NCI-H2029 treated with DMSO at 0.1 percent for 48 hours (cell line): ENCODE measurements at regions not wholly inside any gene's neighbourhood (a gene's known extent, or its start where the extent isn't known, plus 50 kb on each side); places are given as distances from the start of the nearest gene placed in this dataset.

Experiments
- DNase-seq: peaks from one replicate; lab custom pipeline; 2025; lab: John Stamatoyannopoulos, UW

DNA sequence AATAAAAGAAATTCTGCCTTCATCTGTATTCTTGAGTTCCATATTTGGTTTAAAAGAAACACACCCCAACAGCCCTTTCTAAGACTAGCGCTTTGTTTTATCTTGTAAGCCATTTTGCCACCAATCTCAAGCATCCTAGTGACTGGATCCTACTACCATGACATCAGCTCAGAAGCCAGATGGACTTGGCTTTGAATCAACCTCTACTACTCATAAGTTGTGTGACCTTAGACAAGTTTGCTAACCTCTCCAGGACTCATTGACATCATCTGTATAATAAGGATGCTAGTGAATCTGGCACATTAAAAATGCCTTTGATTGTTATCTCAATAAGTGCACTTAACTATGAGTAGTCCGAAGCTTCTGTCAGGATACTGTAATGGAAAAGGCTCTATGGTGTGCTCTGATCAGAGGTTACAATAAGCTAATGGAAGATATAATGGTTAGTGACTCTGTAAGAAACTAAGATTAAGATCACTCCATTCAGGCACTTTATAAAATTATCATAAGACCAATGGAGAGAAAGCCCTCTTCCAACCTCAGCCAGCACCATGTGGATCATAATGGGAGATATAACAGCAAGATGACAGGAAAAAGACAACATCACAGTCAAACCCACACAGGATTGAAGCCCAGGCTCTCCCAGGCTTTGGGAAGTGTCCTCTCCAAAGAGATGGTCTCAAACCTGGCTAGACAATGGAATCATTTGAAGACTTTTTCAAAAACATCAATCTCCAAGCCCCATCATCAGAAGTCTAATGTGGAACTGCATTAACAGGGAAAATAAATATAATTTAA is 180.6 kb upstream of the MIR17HG start:
- no peak for DNase-seq

DNA sequence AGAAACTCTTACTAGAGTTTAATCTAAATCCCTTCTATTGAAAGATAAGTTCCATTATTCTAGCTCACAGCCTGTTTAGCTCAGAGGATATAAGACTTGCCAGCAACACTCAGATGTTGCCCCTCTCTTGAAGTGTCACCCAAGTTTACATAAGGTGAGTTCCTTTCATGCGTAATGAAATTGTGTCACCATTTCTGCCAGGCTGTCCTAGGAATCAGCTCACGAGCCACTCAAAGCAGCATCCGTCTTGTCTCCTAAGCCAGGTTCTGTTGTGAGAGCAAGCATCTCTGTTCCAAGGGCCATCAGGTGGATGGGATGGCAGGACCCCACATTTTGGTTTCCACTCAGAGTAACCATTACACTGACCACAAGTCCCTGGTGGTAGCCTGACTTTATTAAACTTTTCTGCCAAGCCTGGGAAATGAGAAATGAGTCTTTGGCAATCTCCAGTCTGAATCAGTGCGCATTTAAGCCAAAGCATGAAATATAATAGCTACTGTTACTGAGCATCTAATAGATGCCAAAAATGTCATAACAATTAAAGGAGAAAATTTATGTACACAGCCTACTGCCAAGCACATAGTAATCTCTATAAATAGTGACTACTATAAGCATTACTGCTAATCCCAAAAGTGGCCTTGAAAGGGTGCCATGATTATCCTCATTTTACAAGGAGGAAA is 179.6 kb upstream of the MIR17HG start:
- DNase-seq, result no peak

DNA sequence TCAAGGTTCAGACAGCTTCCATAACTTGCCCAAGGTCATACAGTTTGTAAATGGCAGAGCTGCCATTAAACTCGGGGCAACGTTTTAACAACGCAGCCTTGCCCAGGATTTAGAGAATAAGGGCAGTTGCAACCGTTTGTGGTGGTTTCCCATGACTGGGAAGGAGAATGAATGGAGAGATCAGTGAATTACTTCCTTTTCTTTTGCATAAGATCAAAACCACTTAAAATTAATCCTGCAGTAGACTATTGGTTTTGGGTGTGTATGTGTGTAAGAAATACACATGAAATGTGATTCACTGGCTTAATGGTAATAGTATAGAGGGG is 179.1 kb upstream of the MIR17HG start:
- DNase-seq, result no peak

DNA sequence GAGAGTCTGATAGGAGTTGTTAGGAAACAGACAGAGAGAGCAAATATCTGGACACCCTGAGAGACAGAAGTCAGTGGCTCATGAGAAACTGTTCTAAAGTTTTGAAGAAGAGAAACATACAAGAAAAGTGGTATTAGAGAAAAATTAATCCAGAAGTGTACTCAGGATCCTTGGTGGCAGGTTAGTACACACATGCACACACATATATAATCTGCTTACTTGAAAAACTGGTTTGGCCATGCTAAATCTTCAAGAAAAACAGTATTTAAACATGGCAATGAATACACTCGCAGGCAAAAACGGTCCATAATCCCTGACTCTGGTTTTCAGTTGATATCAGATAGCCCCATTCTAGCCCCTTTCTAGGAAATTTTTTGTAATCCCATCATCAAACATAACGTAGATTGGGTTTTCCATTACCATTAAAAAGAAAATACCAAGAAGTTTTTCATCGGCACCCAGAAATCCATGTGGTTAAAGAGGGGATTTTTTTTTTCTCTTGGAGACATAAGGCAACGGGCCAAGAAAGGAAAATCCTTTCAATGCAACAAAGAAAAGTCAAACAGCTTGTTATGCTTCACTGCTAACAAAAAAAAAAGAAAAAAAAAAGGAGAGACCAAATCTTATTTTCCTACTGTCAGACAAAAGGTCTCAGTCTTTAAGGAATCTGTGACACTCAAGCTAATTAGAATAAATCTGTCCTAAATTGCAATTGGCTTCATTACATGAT is 178.0 kb upstream of the MIR17HG start:
- DNase-seq, result no peak

DNA sequence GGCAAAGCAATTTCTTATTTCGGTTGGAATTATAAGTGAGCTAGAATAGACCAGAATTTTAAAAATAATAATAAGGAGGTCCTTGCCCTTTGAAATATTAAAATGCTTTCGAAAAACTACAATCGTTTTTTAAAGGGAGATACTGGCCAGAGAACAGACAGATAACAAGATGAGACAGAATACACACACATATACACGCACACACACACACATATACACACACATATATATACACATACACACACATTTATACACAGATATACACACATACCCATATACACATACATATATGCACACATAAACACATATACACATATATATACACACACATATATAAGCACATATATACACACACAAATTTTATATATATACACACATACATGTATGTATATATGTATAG is 175.3 kb upstream of the MIR17HG start:
- no peak for DNase-seq

DNA sequence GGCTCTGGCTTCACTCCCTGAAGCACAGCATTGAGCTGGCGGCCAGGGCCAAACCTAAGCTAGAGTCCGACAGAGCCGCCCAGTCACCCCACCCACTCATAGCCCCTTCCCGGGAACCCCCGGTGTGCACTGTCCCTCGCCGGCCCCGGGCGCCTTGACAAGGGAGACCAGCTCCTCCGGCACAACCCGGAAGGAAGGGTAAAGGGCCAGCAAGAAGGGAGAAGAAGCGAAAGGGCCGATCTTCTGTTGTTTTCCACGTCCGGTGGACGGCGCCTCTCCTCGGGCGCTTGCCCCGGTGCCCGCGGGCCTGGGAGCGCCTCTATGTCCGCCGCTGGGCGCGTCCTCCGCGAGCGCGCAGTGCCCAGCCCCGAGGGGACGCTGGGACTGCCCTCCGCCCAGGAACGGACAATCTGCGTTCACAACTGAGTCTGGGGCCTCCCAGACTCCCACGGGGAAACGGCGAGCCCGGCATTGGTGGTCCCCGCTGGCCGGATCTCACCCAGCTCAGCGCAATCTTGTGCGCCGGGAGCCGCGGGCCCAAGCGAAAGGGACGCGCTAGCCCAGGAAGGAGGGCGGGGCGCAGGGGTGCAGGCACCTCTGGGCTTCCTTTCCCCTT is 172.5 kb upstream of the MIR17HG start:
- DNase-seq, result no peak

DNA sequence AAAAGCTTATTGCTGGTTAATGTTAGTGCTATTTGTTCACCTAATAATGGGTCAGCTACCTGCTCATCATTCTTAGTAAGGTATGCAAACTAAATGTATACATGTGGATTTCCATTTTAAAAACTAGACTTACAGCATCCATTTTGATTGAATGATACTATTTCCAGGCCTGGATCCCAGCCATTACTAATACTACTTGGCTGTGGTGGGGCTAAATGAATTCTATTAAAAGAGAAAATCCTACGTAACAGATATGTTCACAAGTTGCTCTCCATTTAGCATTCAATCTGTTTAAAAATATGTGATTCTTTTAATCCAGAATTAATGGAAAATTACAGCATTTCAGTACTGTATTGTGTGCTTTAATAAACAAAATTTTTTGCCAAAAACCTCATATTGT is 169.4 kb upstream of the MIR17HG start:
- DNase-seq, result no peak

DNA sequence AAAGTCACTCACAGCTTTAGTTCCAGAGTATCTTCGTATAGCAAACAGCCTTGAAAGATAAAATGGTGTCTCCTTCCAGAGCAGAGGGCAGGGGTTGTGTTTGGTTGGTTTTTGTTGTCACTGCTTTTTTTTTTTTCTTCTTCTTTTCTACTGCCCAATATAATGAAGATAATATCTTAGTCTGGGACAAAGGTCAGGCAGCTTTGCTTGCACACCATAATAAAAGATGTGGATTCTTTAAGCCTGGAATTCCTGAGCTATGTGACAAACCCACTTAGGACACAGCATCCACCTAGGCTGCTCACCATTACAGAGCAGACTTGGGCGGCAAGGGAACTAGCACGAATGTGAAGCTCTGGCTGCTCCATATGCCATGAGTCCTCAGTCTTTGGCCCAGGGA is 165.6 kb upstream of the MIR17HG start:
- no peak for DNase-seq

DNA sequence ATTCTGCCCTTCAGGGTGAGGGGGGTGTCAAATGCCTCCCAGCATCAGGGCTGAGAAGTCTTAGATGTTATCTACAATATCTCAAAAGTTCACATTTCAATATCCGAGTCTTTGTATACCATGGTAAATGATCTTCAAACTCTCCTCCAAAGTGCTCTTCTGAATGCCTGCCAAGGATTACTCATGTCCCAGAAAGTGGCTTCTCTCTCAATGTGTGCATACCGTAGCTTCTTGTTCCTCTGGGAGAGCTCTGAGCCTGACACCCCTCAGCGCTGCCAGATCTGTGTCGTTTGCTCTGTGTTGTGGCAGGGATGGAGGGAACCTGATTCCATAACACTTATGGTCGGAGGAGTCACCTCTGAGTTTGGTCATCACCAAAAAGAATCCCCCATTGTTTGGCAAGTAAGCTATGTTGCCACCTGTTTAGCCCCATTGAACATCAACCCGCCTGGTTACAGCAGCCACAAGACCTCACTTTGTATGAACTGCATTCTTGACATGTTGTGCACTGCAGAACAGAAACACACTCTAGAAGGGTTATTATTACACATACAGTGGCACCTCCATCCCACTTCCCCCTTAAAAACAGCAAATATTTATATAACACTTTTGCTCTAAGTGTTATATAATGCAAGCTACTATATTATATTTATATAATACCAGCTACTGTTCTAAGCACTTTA is 163.1 kb upstream of the MIR17HG start:
- no peak for DNase-seq

DNA sequence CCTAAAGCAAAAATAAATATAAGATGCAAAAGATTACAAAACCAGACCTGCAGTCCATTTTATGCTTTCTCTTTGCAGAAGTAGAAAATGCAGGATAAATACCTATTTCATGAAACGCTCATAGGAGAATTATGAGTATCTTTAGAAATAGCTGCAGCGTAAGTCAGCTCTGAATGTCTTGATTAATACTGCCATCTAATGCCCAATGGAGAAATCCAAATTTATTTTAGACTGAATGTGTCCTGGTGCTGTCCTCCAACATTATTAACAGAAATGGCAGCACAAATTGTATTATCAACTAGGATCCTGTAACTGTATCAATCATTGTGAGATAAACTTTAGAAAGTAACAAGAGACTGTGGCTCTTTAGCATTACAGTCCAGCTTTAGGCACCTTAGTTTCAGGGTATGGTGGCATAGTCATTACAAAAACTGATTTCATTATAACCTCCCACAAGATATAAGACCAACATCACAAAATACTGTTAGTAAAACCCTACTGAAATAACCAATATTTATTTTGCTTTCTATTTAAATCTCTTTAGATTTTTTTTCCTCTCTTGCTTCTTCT is 162.1 kb upstream of the MIR17HG start:
- DNase-seq, result no peak

DNA sequence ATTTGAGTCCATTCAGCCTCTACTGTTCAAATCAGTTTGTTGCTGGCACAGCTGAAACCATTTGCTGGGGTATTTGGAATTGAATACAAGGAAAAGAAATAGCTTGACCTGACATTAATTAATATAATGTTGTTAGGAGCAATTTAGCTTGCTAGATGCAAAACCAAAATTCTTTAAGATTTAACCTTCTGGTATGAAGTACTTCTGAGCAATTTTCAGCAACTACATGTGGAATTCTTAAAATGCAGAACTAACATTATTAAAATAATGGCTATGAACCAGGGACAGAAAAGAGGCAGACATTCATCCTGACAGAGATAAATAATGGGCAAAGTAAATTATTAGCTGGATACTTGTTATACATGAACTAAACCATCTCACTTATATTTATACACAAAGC is 160.0 kb upstream of the MIR17HG start:
- no peak for DNase-seq

DNA sequence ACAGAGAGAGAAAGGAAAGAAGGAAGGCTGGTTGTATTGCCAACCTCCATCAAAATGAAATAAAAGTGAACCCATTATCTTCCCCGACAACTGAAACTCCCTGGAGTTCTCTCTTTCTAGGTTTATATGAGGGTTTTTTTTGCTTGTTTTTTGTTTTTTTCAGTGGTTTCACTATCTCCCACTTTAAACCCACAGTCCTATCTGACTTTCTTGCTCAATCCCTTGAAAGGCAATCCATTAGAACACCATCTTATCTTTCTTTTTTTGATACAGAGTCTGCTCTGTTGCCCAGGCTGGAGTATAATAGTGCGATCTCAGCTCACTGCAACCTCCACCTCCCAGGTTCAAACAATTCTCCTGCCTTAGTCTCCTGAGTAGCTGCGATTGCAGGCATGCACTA is 158.0 kb upstream of the MIR17HG start:
- DNase-seq, result no peak

DNA sequence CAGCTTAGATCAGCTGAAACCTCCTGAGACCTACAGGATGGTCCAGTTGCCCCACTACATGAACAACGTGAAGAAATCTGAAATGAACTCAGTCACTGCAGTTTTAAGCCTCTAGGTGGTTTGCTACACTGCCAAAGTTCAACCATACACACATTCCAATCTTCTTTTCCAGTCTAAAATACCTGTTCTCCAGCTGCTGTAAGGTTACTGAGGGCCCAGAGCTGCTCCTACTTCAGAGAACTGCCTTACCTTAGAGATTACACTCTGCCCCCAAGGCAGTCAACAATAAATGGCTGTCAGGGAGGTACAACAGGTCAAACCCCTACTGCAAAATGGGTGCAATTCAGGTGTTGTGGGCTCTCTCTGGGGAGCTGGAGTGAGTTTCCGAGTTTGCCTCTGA is 154.1 kb upstream of the MIR17HG start:
- no peak for DNase-seq

DNA sequence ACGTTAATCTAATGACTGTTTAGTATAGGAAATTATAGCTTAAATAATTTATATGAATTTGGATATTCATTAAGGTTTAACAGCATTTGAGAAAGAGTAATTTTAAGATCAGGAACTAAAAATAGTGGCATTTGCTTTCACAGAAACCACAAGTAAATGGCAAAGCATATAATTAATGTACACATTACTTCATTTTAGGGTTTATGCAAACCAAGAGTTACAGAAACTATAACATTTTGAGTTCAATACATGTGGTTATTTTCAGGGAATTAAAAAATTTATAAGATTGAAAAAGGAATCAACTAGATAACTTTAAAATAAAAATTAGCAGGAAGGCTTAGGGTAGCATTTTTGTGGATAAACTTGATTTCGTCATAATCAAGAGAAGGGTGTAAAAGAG is 151.7 kb upstream of the MIR17HG start:
- no peak for DNase-seq

DNA sequence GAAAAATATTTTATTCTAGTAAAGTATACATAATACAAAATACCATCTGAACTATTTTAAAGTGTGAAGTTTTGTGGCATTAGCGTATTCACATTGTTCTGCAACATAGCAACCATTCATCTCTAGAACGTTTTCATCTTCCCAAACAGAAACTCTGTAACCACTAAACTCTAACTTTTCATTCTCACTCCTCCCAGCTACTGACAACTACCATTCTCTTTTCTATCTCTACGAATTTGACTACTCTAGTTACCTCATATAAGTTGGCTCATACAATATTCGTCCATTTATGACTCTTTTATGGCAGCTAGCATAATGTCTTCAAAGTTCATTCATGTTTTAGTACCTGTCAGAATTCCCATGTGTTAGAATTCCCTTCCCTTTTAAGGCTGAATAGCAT is 150.5 kb upstream of the MIR17HG start:
- no peak for DNase-seq

DNA sequence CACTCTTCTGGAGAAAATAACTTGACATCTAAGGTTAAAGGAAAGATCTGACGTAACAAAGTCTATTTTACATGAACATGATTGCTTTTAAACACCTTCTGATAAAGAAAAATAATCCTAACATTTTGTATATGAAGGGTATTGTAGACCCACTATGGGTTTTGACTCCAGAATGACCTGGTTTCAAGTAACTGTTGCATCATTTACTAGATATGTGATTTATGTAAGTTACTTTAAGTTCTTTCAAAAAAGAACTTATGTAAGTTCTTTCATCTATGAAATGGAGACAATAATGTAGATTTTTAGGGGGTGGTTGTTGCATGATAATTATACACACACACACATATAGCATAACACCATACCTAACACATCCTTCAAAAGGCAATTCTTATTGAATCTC is 147.6 kb upstream of the MIR17HG start:
- DNase-seq, result no peak

DNA sequence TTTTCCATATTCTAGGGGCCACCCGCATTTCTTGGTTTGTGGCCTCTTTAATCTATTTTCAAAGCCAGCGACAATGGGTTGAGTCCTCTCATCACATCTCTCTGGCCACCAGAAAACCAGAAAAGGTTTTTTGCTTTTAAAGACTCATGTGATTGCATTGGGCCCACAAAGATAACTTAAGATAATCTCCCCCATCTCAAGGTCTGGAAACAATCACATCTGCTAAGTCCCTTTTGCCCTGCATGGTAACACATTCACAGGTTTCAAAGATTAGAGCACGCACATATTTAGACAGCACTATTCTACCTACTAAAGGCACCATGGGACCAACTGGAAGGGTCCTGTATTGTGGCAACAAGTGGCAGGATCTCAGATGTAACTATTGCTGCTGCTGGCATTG is 147.0 kb upstream of the MIR17HG start:
- no peak for DNase-seq

DNA sequence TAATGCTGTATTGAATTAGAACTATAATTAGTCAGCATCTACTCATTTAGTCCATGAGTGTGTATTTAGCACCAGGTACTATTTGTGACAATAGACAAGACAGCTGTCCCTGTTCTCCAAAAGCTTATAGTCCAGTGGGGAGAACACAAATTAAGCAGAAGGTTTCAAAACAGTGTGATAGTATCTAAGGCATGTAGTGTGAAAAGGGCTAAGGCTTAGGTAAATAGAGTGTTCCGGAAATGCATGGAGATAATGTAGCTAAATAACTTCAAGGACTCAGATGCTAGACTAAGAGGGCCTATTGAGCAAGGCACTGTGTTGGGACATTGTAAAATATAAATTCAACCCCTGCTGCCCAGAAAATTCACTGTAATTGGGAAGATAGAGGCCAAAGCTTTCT is 144.1 kb upstream of the MIR17HG start:
- no peak for DNase-seq

DNA sequence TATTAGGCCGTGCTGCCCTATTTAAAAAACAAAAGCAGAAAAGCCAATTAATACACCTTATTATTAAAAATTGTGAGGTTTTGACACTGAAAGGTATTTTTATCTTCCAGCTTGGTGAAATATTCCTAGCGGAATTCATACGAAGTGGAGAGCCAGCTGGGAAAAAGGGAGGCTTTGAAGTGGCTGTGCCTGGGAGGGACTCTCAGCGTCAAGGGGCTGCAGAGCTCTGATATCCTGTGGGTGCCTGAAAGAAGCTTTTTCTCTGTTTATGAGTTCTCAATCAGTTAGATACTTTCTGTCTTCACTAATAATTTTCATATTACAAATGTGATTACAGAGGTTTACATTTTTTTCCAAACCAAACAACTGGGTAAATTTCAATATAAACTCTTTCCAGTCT is 140.2 kb upstream of the MIR17HG start:
- DNase-seq, result no peak

DNA sequence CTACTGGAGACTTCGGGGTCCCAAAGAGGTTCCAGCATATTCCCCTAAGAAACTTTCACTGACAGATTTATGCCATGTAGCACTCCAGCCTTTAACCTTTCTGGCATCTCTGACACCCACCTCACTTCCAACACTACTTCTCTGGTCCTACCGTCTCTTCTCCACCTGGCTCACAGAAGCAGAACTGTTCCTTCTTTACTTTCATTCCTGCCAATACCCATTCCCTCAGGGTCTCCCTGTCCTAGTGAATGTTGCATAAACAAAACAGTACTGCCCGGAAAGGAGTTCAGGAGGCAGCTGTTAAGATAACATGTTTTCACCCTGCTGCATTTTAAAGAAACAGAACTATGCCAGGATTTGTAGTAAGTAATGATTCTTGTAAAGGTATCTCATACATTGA is 136.0 kb upstream of the MIR17HG start:
- no peak for DNase-seq

DNA sequence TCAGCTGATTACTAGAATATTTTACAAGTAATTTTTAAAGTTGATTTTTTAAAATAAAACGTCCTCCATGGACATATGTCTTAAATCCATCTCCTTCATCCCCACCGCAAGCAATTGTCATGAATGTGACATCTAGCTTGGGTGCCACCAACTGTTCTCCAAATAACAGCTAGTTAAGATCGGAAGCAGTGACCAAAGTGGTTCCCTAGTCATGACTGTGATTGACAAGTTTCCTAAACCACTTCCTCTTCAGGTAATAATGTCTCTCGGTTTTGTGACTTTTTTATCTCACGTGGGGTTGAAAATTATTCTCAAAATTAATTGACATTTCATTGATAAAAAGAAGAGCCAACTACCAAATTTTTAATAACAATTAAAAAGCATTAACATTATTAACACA is 135.3 kb upstream of the MIR17HG start:
- DNase-seq, result no peak

DNA sequence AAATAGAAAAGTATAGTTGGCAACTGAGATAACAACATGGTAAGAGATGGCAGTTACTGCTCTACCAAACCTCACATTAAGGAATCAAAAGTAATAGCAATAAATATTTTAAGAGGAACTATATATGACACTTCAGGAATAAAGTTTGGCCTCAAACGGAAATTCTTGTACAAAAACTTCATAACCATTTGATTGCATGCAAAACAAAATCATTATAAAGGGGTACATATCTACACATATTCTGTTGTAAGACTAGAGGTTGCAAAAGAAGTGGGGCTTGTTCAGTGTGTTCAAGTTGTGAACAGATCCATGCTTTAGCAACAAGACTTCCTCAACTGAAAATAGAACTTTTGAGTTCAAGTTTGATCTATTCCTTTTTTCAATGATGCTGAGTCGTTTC is 133.5 kb upstream of the MIR17HG start:
- no peak for DNase-seq
